Upper lobe of left lung (tissue), 6 donors: ENCODE measurements at regions not wholly inside any gene's neighbourhood (a gene's known extent, or its start where the extent isn't known, plus 50 kb on each side); places are given as distances from the start of the nearest gene placed in this dataset.

ENCODE experiments used
- ATAC-seq, 2 donors: fragments of 200-7000 bp; cut with Tn5 transposase; one replicate each; pipeline ENCODE4 v1.9.1; 2022; ENCODE audit warnings: mild to moderate bottlenecking in 2 of 2, moderate library complexity in 2 of 2; ENCODE audit not compliant: low FRiP score in 2 of 2
- DNase-seq, 2 donors: peaks; one replicate each; pipeline ENCODE4 v3.0.0-alpha.2; 2019 to 2020
- H3K27ac ChIP-seq, 4 donors: fragments of 200-600 bp; sonication (generic); one replicate each; pipeline ENCODE4 v1.5.1; 2016 to 2019
- H3K27me3 ChIP-seq, 4 donors: fragments of 200-600 bp; sonication (generic); one replicate each; pipeline ENCODE4 v1.5.1; 2017 to 2019
- H3K36me3 ChIP-seq, 4 donors: fragments of 200-600 bp; sonication (generic); one replicate each; pipeline ENCODE4 v1.5.1; 2016 to 2019
- H3K4me1 ChIP-seq, 4 donors: fragments of 200-600 bp; sonication (generic); one replicate each; pipeline ENCODE4 v1.5.1; 2018 to 2019
- H3K4me3 ChIP-seq, 4 donors: fragments of 200-600 bp; sonication (generic); one replicate each; pipeline ENCODE4 v1.5.1; 2017 to 2019; ENCODE audit warnings: mild to moderate bottlenecking in 2 of 4, moderate library complexity in 1 of 4
- H3K9me3 ChIP-seq, 4 donors: fragments of 200-600 bp; sonication (generic); one replicate each; pipeline ENCODE4 v1.5.1; 2018 to 2019
- CTCF ChIP-seq, 6 experiments: fragments of 450-650 bp in 4 of 6; fragments of 200-600 bp in 2 of 6; sonication (generic) in 2 of 6; IDR thresholded peaks; one replicate each; pipeline ENCODE4 v1.5.1; 2016 to 2019; ENCODE audit warnings: antibody characterized with exemption in 6 of 6
- EP300 ChIP-seq, 4 donors: sonication (generic); formaldehyde crosslinking; IDR thresholded peaks; one replicate each; pipeline ENCODE4 v1.5.1; 2017; ENCODE audit warnings: antibody characterized with exemption in 4 of 4, control low read depth in 2 of 4
- POLR2A ChIP-seq, 4 donors: fragments of 450-650 bp; IDR thresholded peaks; one replicate each; pipeline ENCODE4 v1.5.1; 2016 to 2017; ENCODE audit warnings: antibody characterized with exemption in 4 of 4, mild to moderate bottlenecking in 2 of 4
- POLR2AphosphoS5 ChIP-seq, 2 donors: sonication (generic); formaldehyde crosslinking; IDR thresholded peaks; one replicate each; pipeline ENCODE4 v1.5.1; 2017; ENCODE audit warnings: antibody characterized with exemption in 2 of 2
- WGBS, 2 donors: methylation state at CpG; one replicate each; pipeline ENCODE4 v1.1.5; 2017 to 2018; 5-methylcytosine and 5-hydroxymethylcytosine counted together
- donor health status: DM: no; HTN: no; CAD: no; lungs with moderate emphysema.
- donor health status: DM: no; HTN: yes; CAD: no; lungs with severe emphysema.

- WGBS, 2 donors = 88 to 89% methylated on average over 5 of the region's 5 CpGs
- Histone ChIP-seq H3K36me3 (no peaks in the 10 kb centered on the region), H3K27ac (no peak overlapping the region), H3K9me3 (no peaks in the 10 kb centered on the region), H3K27me3 (no peaks in the 10 kb centered on the region), H3K4me3 (no peak overlapping the region), H3K4me1 (peaks cover 0 to 15% (median 5%) of the 10 kb centered on the region in 4 donors)
- ATAC-seq (no peak), DNase-seq (no peak)
- TF ChIP-seq CTCF (IDR thresholded peaks at IDR 0.05) (no peak), POLR2AphosphoS5 (IDR thresholded peaks at IDR 0.05) (no peak), POLR2A (IDR thresholded peaks at IDR 0.05) (no peak), EP300 (IDR thresholded peaks at IDR 0.05) (no peak)
Observed at GRCh38 chr13:33683376-33683775, 134.6 kb upstream of the RFC3 start.

GRCh38 chr13:33684874-33685273, 133.1 kb upstream of the RFC3 start:
- Histone ChIP-seq H3K36me3 (no peaks in the 10 kb centered on the region), H3K9me3 (no peaks in the 10 kb centered on the region), H3K4me1 (peaks cover 0 to 2% (median 0%) of the 10 kb centered on the region in 4 donors), H3K27ac (no peak overlapping the region), H3K27me3 (no peaks in the 10 kb centered on the region), H3K4me3 (no peak overlapping the region)
- DNase-seq (no peak), ATAC-seq (no peak)
- 69 to 75% methylated on average over 4 of the region's 4 CpGs for WGBS, 2 donors
- TF ChIP-seq POLR2A (IDR thresholded peaks at IDR 0.05) (no peak), CTCF (IDR thresholded peaks at IDR 0.05) (no peak), POLR2AphosphoS5 (IDR thresholded peaks at IDR 0.05) (no peak), EP300 (IDR thresholded peaks at IDR 0.05) (no peak)

GRCh38 chr13:33686772-33687480, 131.0 kb upstream of the RFC3 start:
- Histone ChIP-seq H3K9me3 (no peaks in the 10 kb centered on the region), H3K27me3 (no peaks in the 10 kb centered on the region), H3K27ac (no peak overlapping the region), H3K36me3 (no peaks in the 10 kb centered on the region), H3K4me1 (no peaks in the 10 kb centered on the region), H3K4me3 (no peak overlapping the region)
- DNase-seq = no peak
- no peak for ATAC-seq
- 73 to 83% methylated on average over 7 of the region's 7 CpGs for WGBS, 2 donors
- TF ChIP-seq CTCF (IDR thresholded peaks at IDR 0.05) = no peak
- no peak for TF ChIP-seq POLR2A (IDR thresholded peaks at IDR 0.05)
- TF ChIP-seq POLR2AphosphoS5 (IDR thresholded peaks at IDR 0.05) = no peak

GRCh38 chr13:33690354-33690753, 127.6 kb upstream of the RFC3 start:
- ATAC-seq (no peak), DNase-seq (no peak)
- Histone ChIP-seq H3K27me3 (no peaks in the 10 kb centered on the region), H3K4me3 (no peak overlapping the region), H3K36me3 (no peaks in the 10 kb centered on the region), H3K27ac (no peak overlapping the region), H3K4me1 (no peaks in the 10 kb centered on the region), H3K9me3 (no peaks in the 10 kb centered on the region)
- TF ChIP-seq POLR2AphosphoS5 (IDR thresholded peaks at IDR 0.05) (no peak), CTCF (IDR thresholded peaks at IDR 0.05) (no peak), POLR2A (IDR thresholded peaks at IDR 0.05) (no peak), EP300 (IDR thresholded peaks at IDR 0.05) (no peak)
- 88 to 91% methylated on average over 10 of the region's 10 CpGs for WGBS, 2 donors

- ATAC-seq = no peak
- Histone ChIP-seq H3K36me3 (no peaks in the 10 kb centered on the region), H3K4me3 (no peak overlapping the region), H3K27me3 (no peaks in the 10 kb centered on the region), H3K9me3 (no peaks in the 10 kb centered on the region), H3K4me1 (no peaks in the 10 kb centered on the region), H3K27ac (no peak overlapping the region)
- DNase-seq = no peak
- TF ChIP-seq POLR2AphosphoS5 (IDR thresholded peaks at IDR 0.05) = no peak
- TF ChIP-seq POLR2A (IDR thresholded peaks at IDR 0.05) = no peak
- no peak for TF ChIP-seq EP300 (IDR thresholded peaks at IDR 0.05)
- TF ChIP-seq CTCF (IDR thresholded peaks at IDR 0.05) = no peak
- WGBS, 2 donors = 85 to 95% methylated on average over 11 of the region's 11 CpGs
Observed at GRCh38 chr13:33691980-33692379, 126.0 kb upstream of the RFC3 start.
